A673 (cell line): ENCODE measurements at regions not wholly inside any gene's neighbourhood (a gene's known extent, or its start where the extent isn't known, plus 50 kb on each side); places are given as distances from the start of the nearest gene placed in this dataset.

Source experiments
- BruUV-seq: library from RNA; stranded (reverse); fragments of 400-500 nt; replicated peaks from 2 replicates; lab custom pipeline; 2021; lab: Mats Ljungman, UMichigan
- CTCF ChIA-PET: fragments of 300-600 bp; sonication (Branson Sonifier 250); formaldehyde crosslinking; loops from one replicate; lab custom pipeline; 2022; ENCODE audit warnings: antibody characterized with exemption; lab: Charles Lee
- POLR2A ChIA-PET: fragments of 300-600 bp; sonication (Branson Sonifier 250); formaldehyde crosslinking; loops from one replicate; lab custom pipeline; 2022; ENCODE audit warnings: antibody characterized with exemption; ENCODE audit not compliant: low non-redundant PET; lab: Charles Lee
- DNase-seq: peaks from one replicate; pipeline ENCODE4 v3.0.0-alpha.2; 2015; ENCODE audit warnings: low spot score
- H3K27ac ChIP-seq: fragments of 200-600 bp; sonication (generic); 2 replicates; pipeline ENCODE4 v1.5.1; 2016; ENCODE audit warnings: mixed run types, low read depth, mild to moderate bottlenecking, mixed read lengths, antibody characterized with exemption, low read length; ENCODE audit not compliant: poor library complexity, severe bottlenecking
- H3K27me3 ChIP-seq: fragments of 200-600 bp; sonication (generic); replicated peaks from 2 replicates; pipeline ENCODE4 v1.6.1; 2017; ENCODE audit warnings: mixed run types, low read depth, mild to moderate bottlenecking, mixed read lengths, antibody characterized with exemption, low read length; ENCODE audit not compliant: insufficient read depth, poor library complexity
- H3K36me3 ChIP-seq: fragments of 200-600 bp; sonication (generic); 2 replicates; pipeline ENCODE4 v1.6.1; 2016; ENCODE audit warnings: mixed run types, mild to moderate bottlenecking, mixed read lengths, antibody characterized with exemption, low read length; ENCODE audit not compliant: insufficient read depth, poor library complexity, severe bottlenecking
- H3K4me1 ChIP-seq: fragments of 200-600 bp; sonication (generic); 2 replicates; pipeline ENCODE4 v1.6.1; 2017; ENCODE audit warnings: mixed run types, mild to moderate bottlenecking, mixed read lengths, antibody characterized with exemption, low read length; ENCODE audit not compliant: insufficient read depth, poor library complexity, severe bottlenecking
- H3K4me3 ChIP-seq: fragments of 200-600 bp; sonication (generic); 2 replicates; pipeline ENCODE4 v1.5.1; 2016; ENCODE audit warnings: low read depth, mixed run types, mild to moderate bottlenecking, mixed read lengths, low read length; ENCODE audit not compliant: poor library complexity, severe bottlenecking
- H3K9me3 ChIP-seq: fragments of 200-600 bp; sonication (generic); 2 replicates; pipeline ENCODE4 v1.6.1; 2016; ENCODE audit warnings: mixed run types, low read depth, mild to moderate bottlenecking, mixed read lengths, antibody characterized with exemption, low read length; ENCODE audit not compliant: poor library complexity, severe bottlenecking
- CTCF ChIP-seq: fragments of 300-800, 200-600 bp; sonication (generic); conservative IDR thresholded peaks from 2 replicates; pipeline ENCODE4 v1.5.1; 2017; ENCODE audit warnings: low read depth, mild to moderate bottlenecking, antibody characterized with exemption, low read length, moderate library complexity, mixed read lengths
- EZH2 ChIP-seq: fragments of 200-600 bp; sonication (generic); IDR thresholded peaks from 2 replicates; pipeline ENCODE4 v1.6.1; 2017; ENCODE audit warnings: borderline replicate concordance, low read depth, mild to moderate bottlenecking, mixed read lengths, antibody characterized with exemption, low read length; ENCODE audit not compliant: poor library complexity, severe bottlenecking
- intact Hi-C: fragments of 100-400 bp; cut with micrococcal nuclease; formaldehyde crosslinking; loops from one replicate; pipeline ENCODE4 v1.10.0; 2022; ENCODE audit not compliant: unreplicated experiment

- no TSS peak for BruUV-seq
- intact Hi-C loops = no loop called here
- H3K36me3 ChIP-seq = no peaks in the 10 kb centered on the region
- H3K9me3 ChIP-seq = no peaks in the 10 kb centered on the region
- ChIA-PET POLR2A (no interaction called here), CTCF (no interaction called here)
- H3K4me1 ChIP-seq = no peaks in the 10 kb centered on the region
- DNase-seq = no peak
- no peaks in the 10 kb centered on the region for H3K27me3 ChIP-seq
- H3K27ac ChIP-seq = no peak overlapping the region
- no peak overlapping the region for H3K4me3 ChIP-seq
- TF ChIP-seq CTCF (no peak), EZH2 (no peak)
Measured at GRCh38 chr6:132054525-132054924, 103.4 kb upstream of the CCN2 start.

GRCh38 chr6:132053511-132053910 lies 102.3 kb upstream of the CCN2 start:
- Histone ChIP-seq H3K27ac (no peak overlapping the region), H3K27me3 (no peaks in the 10 kb centered on the region), H3K9me3 (no peaks in the 10 kb centered on the region), H3K4me1 (no peaks in the 10 kb centered on the region), H3K4me3 (no peak overlapping the region), H3K36me3 (no peaks in the 10 kb centered on the region)
- TF ChIP-seq CTCF = no peak
- TF ChIP-seq EZH2 = no peak
- intact Hi-C loops = no loop called here
- BruUV-seq = no TSS peak
- DNase-seq = no peak
- POLR2A ChIA-PET = interaction anchor here (0.7 kb wide), 1 partner anchor 670 kb away, joined by 5 read pairs; no protein-coding TSS in a partner anchor
- CTCF ChIA-PET = no interaction called here

- Histone ChIP-seq H3K27ac (no peak overlapping the region), H3K36me3 (no peaks in the 10 kb centered on the region), H3K9me3 (no peaks in the 10 kb centered on the region), H3K4me3 (no peak overlapping the region), H3K4me1 (no peaks in the 10 kb centered on the region), H3K27me3 (no peaks in the 10 kb centered on the region)
- DNase-seq = no peak
- ChIA-PET CTCF (no interaction called here), POLR2A (no interaction called here)
- intact Hi-C loops = no loop called here
- BruUV-seq = no TSS peak
- TF ChIP-seq CTCF (no peak), EZH2 (no peak)
Measured at GRCh38 chr6:132052096-132052495, 100.9 kb upstream of the CCN2 start.
